Upper lobe of right lung (tissue), 1 donor: ENCODE measurements at regions not wholly inside any gene's neighbourhood (a gene's known extent, or its start where the extent isn't known, plus 50 kb on each side); places are given as distances from the start of the nearest gene placed in this dataset.

ENCODE experiments used
- ATAC-seq: fragments of 200-7000 bp; cut with Tn5 transposase; one replicate; pipeline ENCODE4 v1.9.1; 2020; ENCODE audit warnings: mild to moderate bottlenecking, moderate library complexity
- DNase-seq: peaks from one replicate; pipeline ENCODE4 v3.0.0-alpha.2; 2020
- H3K27ac ChIP-seq: fragments of 200-600 bp; one replicate; pipeline ENCODE4 v1.8.0; 2022
- H3K27me3 ChIP-seq: fragments of 200-600 bp; one replicate; pipeline ENCODE4 v1.8.0; 2022; ENCODE audit warnings: mild to moderate bottlenecking
- H3K36me3 ChIP-seq: fragments of 200-600 bp; one replicate; pipeline ENCODE4 v1.8.0; 2022
- H3K4me1 ChIP-seq: fragments of 200-600 bp; one replicate; pipeline ENCODE4 v1.8.0; 2022
- H3K4me3 ChIP-seq: fragments of 200-600 bp; one replicate; pipeline ENCODE4 v1.8.0; 2022; ENCODE audit warnings: mild to moderate bottlenecking
- H3K9me3 ChIP-seq: fragments of 200-600 bp; one replicate; pipeline ENCODE4 v1.8.0; 2022
- intact Hi-C: fragments of 100-400 bp; cut with DNase I; formaldehyde crosslinking; loops from one replicate; pipeline ENCODE4 v1.11.0; 2022
- TF ChIP-seq, protein P1 (sequence below): fragments of 200-600 bp; IDR thresholded peaks from one replicate; pipeline ENCODE4 v1.8.0; 2022; ENCODE audit warnings: antibody characterized with exemption
- donor health status: DM: no; HTN: yes; CAD: no; lungs with severe emphysema.

DNA sequence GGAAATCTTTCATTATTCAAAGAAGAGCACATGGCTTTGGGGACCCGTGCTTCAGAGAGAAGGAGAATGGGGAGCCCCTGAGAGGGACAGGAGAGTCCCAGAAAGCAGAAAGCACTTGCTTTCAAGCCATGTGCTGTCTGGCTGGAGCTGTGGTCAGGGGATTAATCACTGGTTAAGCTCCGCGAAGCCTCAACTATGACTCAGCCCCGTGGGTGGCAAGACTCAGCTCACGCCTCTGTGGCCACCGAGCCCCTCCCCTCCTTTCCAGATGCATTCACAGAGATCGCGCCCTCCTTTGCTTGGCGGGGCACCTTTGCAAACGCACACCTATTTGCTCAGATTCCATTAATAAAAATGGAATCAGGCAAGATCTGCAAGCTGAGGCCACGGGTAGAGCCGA is 202.9 kb upstream of the TCERG1L start:
- no peak for DNase-seq
- no peaks in the 10 kb centered on the region for H3K36me3 ChIP-seq
- no peak overlapping the region for H3K27ac ChIP-seq
- H3K4me1 ChIP-seq, result no peaks in the 10 kb centered on the region
- ATAC-seq, result no peak
- H3K9me3 ChIP-seq, result no peaks in the 10 kb centered on the region
- no peaks in the 10 kb centered on the region for H3K27me3 ChIP-seq
- TF ChIP-seq, protein P1, sequence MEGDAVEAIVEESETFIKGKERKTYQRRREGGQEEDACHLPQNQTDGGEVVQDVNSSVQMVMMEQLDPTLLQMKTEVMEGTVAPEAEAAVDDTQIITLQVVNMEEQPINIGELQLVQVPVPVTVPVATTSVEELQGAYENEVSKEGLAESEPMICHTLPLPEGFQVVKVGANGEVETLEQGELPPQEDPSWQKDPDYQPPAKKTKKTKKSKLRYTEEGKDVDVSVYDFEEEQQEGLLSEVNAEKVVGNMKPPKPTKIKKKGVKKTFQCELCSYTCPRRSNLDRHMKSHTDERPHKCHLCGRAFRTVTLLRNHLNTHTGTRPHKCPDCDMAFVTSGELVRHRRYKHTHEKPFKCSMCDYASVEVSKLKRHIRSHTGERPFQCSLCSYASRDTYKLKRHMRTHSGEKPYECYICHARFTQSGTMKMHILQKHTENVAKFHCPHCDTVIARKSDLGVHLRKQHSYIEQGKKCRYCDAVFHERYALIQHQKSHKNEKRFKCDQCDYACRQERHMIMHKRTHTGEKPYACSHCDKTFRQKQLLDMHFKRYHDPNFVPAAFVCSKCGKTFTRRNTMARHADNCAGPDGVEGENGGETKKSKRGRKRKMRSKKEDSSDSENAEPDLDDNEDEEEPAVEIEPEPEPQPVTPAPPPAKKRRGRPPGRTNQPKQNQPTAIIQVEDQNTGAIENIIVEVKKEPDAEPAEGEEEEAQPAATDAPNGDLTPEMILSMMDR, result no peak
- intact Hi-C loops, result no loop called here
- H3K4me3 ChIP-seq, result no peak overlapping the region

DNA sequence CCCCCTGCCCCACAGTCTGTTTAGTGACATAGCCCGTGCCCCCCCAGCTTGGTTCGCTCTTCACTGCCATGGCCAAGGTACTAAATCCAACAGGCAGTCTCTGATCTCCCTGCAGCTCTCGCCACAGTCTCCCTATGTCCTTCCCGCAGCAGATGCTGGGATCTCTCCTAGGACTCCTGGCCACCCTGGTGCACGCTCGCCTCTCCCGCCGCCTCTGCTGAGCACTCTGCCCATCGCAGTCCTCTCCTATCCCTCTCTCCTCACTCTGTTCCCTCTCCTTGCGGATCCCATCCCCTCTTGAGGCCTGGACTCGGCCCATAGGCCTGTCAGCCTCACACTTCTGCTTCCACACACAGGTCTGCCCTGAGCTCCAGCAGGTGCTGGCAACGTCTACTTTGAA is 204.8 kb upstream of the TCERG1L start:
- DNase-seq, result no peak
- Histone ChIP-seq H3K4me3 (no peak overlapping the region), H3K9me3 (no peaks in the 10 kb centered on the region), H3K4me1 (no peaks in the 10 kb centered on the region), H3K27ac (no peak overlapping the region), H3K27me3 (no peaks in the 10 kb centered on the region), H3K36me3 (no peaks in the 10 kb centered on the region)
- no peak for ATAC-seq
- intact Hi-C loops, result no loop called here
- TF ChIP-seq, protein P1, result no peak

DNA sequence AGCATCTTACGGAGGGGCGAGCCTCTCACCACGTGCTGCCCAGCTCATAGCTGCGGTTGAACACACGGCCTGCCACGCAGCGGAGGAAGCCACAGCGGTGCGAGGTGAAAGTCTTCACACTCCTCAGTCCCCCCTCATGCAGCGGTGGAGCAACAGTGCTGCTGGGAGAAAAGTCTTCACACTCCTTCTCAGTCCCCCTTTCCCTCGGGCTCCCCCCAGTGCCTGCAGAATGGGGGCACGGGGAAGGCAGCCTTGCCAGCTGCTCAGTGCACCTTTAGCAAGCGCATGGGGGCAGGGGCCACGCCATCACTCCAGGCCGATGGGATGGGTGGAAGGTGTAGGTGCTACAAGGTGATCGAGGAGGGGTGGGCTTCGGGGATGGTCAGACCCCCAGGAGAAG is 206.3 kb upstream of the TCERG1L start:
- no peaks in the 10 kb centered on the region for H3K4me1 ChIP-seq
- TF ChIP-seq, protein P1, result no peak
- ATAC-seq (no peak), DNase-seq (no peak)
- intact Hi-C loops, result no loop called here
- H3K9me3 ChIP-seq, result no peaks in the 10 kb centered on the region
- H3K36me3 ChIP-seq, result no peaks in the 10 kb centered on the region
- no peak overlapping the region for H3K27ac ChIP-seq
- no peaks in the 10 kb centered on the region for H3K27me3 ChIP-seq
- H3K4me3 ChIP-seq, result no peak overlapping the region

DNA sequence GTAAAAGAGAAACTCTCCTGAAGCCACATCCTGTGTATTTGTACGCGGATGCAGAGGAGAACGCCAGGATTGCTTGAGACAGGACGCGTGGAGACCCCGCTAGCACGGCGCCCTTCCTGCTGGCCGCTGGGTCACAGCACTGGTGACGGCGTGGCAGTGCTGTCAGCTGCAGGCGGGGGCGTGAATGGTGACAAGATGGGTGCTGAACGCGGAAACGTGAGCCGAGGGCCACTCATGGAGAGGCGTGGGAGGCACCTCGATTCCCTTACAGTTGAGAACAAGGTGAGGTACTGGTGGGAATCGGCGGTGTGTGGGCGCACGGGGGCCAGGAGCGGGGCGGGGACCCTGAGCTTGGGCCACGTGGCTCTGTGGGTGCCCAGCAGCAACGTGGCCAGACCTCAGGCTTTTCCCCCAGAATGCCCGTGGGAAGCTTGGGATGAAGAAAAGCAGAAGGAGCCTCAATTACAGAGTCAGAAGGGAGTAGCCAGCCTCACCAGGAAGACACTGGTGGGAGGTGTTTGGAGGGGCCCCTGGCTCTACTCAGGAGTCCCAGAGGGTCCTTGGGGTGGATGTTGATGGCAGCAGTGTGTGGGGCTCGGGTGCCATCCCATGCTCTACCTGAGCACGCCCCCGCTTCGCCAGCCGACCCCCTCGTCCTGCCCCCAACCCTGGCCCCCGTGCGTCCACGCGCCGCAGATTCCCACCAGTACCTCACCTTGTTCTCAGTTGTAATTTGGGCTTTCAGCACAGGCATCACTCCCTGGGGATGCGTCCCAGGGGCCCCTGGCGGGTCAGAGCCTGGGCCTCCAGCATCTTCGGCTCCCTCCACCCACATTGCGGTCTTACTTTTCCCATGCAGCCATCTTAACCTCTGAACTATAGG is 208.4 kb upstream of the TCERG1L start:
- Histone ChIP-seq H3K27ac (no peak overlapping the region), H3K4me3 (no peak overlapping the region), H3K27me3 (no peaks in the 10 kb centered on the region), H3K9me3 (no peaks in the 10 kb centered on the region), H3K4me1 (no peaks in the 10 kb centered on the region), H3K36me3 (no peaks in the 10 kb centered on the region)
- TF ChIP-seq, protein P1, result no peak
- intact Hi-C loops, result no loop called here
- ATAC-seq (peak; percentile 22), DNase-seq (no peak)

DNA sequence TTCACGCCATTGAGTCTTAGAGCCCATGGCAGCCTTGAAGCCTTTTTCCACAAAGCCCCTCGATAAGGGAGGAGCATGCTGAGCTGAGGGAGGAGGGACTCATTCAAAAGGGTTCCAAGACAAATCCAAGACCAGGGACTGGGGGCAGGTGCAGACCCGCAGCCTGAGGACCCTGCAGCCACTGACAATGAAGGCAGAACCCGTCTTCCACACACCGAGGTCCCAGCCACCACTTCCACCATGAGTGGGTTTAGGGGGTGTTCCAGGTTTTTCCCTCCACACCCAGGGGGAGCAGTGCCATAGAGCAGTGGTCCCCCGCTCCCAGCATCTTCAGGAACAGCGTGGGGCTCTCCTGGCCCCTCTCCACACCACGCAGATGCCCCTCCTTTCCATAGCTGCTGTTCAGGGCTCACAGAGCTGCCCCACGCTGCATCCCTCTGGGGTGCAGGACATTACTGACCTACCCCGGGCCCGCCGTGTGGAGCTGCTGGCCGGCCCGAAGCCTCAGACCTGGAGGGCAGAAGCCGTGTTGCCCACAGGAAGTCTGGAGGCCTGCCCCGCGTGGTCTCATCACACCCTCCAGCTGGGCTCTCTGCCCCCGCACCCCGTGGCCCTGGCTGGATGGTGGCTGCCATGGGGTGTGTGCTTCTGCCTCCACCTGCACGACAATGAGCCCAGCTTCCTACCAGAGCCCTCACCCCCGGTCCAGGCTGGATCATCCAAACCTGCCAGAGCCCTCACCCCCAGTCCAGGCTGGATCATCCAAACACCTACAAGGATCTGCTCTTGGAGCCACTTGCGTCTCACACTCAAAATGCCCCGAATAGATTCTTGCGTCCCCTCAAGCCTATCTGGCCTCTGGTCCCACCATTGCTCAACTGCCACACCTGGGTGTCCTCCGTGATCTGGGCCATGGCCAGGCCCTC is 220.0 kb upstream of the TCERG1L start:
- ATAC-seq, result peak; percentile 7
- no peak overlapping the region for H3K27ac ChIP-seq
- no peaks in the 10 kb centered on the region for H3K27me3 ChIP-seq
- H3K4me1 ChIP-seq, result no peaks in the 10 kb centered on the region
- intact Hi-C loops, result no loop called here
- no peak for DNase-seq
- no peak overlapping the region for H3K4me3 ChIP-seq
- no peaks in the 10 kb centered on the region for H3K36me3 ChIP-seq
- no peaks in the 10 kb centered on the region for H3K9me3 ChIP-seq
- TF ChIP-seq, protein P1, result no peak
